Stimulated activated naive CD4-positive, alpha-beta T cell treated with Interleukin-2 at 50 U/mL for 16 hours (primary cell): ENCODE measurements at regions not wholly inside any gene's neighbourhood (a gene's known extent, or its start where the extent isn't known, plus 50 kb on each side); places are given as distances from the start of the nearest gene placed in this dataset.

Experiments used
- DNase-seq: peaks from one replicate; lab custom pipeline; 2025; lab: John Stamatoyannopoulos, UW

- DNase-seq, result no peak
Measured at GRCh38 chr6:148247386-148248063, 95.1 kb upstream of the SASH1 start.

- DNase-seq, result no peak
Measured at GRCh38 chr6:148249160-148249559, 93.5 kb upstream of the SASH1 start.

DNA sequence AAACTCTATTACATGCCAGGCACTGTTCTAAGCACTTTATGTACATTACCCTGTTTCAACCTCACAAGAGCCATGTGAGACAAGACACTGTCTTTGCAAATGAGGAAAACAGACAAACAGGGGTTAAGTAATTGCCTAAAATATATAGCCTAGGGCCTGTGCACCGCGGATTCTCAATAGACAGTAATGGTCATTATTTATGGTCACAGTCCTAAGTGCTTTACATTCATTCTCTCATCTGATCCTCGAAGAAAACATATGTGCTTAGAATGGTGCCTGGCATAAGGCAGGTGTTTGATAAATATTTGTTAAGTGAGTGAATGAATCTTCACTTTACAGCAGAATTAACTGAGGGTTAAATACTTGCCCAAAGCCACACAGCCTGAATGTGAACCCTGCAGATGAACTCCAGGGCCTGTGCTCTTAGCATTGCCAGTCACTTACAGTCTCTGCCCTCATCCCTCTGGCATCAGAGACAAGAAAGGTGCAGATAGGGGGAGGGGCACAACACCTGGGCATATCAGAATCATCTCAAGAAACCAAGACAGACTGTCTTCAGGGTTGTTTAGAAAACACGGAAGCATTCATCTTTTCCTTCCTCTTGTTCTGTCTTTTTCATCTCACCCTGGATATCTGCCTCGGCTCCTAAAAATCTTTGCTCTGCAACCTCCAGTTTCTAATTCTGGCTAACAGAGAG, 92.8 kb upstream of the SASH1 start:
- DNase-seq, result no peak

DNA sequence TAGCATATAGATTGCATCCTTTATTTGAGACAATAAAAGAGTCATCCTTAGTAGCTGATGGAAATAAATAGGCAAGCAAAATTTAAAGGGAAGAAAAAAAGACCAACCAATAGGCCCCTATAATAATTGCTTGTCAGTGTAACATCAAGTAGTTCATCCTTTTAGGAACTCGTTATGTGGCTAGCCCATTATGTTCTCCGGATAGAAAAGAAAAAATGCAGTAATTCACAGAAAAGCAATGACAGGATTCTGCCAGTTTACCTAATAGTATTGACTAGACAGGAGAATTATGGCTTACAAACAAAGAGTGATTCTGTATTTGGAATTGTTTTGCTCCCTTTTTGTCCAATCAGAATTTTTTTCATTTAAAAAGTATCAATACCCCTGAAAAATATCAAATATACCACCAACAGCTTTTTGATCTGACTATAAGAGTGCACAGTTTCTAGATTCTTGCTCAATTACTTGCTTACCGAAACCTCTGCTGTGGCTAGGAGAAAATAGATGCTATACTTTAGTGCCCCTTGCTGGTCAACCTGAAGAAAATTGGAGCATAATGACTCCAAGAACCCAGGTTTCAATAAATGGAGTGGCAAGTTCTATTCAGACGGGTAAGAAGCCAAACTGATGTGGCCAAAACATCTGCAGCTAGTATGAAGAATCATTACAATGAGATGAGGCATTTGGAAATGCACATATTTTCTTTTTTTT, 91.5 kb upstream of the SASH1 start:
- DNase-seq, result no peak

GRCh38 chr6:148251891-148252290, 90.7 kb upstream of the SASH1 start:
- DNase-seq, result no peak

- DNase-seq, result no peak
Measured at GRCh38 chr6:148257810-148258209, 84.8 kb upstream of the SASH1 start.

GRCh38 chr6:148258868-148259267, 83.8 kb upstream of the SASH1 start:
- DNase-seq, result no peak

- no peak for DNase-seq
Measured at GRCh38 chr6:148261470-148261869, 81.2 kb upstream of the SASH1 start.

DNA sequence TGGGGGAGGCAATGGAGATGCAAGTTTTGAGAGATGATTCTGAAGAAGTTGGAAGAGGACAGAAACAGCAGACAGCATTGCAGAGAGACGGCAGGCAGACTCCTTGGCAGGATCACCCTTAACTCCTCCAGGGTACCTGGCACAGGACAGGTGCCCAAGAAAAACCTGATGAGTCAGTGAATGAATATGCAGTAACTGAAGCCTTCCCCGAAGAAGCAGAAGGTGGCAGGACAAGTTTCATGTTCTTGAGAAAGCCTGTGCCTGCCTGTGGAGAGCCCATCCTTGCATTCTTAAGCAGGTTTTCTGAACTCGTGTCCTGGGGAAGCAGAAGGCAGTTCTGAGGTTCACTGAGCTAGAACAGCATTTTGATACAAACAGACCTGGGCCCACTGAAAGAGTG, 79.6 kb upstream of the SASH1 start:
- DNase-seq, result no peak

DNA sequence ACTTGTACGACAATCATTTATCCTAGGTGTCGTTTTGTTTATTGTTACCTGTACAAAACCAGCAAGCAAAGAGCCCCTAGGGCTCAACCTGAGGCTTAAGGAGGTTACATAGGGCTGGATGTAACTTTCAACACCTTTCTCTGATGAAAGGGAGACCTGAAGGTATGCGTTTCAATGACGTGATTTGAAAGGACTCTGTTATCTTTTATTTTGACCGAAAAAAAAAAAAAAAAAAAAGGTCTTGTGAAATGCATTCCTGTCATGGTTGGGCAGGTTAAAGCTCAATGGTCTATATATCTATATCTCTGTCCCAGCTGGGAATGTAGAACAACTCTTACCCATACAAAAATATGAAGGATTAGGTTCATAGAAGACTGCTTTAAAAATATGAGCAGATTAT, 78.7 kb upstream of the SASH1 start:
- DNase-seq, result no peak

GRCh38 chr6:148265054-148265453, 77.6 kb upstream of the SASH1 start:
- DNase-seq, result no peak

DNA sequence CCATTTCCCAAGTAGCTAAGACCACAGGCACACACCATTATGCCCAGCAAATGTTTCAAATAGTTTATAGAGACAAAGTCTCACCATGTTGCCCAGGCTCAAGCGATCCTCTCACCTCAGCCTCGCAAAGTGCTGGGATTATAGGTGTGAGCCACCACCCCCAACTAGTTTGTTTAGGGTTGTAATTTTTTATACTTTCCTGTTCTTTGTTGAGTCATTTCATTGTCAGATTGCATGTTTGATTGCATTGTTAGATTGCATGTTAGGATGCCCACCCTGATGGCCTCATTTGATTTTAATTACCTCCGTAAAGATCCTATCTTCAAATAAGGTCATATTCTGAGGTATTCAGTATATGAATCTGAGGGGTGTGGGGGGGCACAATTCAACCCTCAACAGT, 73.3 kb upstream of the SASH1 start:
- DNase-seq, result no peak

GRCh38 chr6:148271711-148272439, 70.8 kb upstream of the SASH1 start:
- DNase-seq, result no peak

DNA sequence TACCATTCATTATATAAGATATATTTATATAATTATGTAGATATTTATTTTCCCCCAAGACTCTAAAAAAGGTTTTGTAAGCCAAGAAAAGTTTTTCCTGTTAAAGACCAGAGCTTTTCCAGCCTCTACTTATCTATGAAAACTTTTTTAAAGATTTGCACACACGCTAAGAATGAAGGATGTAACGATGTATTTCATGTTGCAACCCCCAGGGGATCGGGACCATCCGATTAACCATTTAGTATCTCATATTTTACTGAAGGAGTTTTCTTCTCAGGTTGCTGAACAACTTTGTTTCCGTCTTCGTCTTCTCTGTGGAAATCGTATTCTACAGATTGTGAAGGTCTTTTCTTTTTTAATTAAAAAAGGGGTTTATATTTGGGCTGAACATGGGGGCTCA, 70.0 kb upstream of the SASH1 start:
- DNase-seq, result no peak

GRCh38 chr6:148273962-148274752, 68.5 kb upstream of the SASH1 start:
- no peak for DNase-seq

- no peak for DNase-seq
Measured at GRCh38 chr6:148274809-148275208, 67.8 kb upstream of the SASH1 start.

DNA sequence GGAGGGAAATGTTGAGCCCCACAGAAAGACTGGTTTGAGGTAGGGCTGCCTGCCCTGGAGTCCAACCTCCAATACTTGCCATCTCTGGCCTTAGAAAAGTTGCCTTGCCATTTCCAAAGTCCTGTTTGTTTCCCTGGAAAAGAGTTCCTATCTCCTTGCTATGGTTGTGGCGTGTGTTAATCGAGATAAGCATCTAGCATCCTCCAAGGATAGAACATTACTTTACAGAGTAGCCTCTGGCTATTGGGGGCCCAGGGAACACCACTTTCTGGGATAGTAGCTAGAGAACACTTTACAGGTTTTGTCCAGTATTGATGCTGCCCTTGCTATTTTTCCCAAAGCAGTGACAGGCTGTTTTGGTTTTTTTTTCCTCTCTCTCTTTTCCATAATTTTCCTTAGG, 57.4 kb upstream of the SASH1 start:
- DNase-seq, result no peak

GRCh38 chr6:148286563-148286962, 56.1 kb upstream of the SASH1 start:
- DNase-seq, result no peak

DNA sequence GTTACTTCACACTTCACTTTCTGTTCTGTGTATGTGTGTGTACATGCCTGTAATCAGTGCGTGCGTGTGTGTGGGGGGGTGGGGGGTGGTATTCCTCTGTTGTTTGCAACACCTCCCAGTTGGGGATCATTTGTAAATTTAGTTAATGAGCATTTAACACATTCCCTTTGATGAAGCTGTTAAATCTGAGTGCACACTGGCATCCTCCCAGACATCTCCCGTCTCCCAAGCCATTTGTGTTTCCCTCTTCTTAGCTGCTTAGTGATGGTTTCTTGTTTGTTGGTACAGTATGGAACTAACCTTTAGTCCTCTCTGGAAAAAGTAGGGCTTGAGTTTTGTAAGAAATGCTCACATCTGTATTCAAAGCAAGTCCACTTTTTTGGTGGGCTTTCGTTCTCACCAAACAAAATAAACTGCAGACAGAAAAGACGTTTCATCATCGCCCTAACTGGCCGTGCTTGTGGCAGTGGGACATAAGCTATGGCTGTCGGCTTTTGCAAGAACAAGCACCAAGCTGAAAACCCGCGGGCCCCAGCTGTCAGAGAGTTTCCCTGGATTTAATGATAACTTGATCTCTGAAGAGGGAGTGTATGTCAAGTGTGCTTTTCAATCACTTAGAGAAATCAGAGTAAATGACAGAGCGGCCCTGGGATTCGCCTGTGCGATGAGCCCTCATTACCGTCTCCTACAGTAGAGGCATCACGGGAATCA, 54.9 kb upstream of the SASH1 start:
- no peak for DNase-seq

- DNase-seq, result no peak
Measured at GRCh38 chr6:148288541-148288940, 54.1 kb upstream of the SASH1 start.

DNA sequence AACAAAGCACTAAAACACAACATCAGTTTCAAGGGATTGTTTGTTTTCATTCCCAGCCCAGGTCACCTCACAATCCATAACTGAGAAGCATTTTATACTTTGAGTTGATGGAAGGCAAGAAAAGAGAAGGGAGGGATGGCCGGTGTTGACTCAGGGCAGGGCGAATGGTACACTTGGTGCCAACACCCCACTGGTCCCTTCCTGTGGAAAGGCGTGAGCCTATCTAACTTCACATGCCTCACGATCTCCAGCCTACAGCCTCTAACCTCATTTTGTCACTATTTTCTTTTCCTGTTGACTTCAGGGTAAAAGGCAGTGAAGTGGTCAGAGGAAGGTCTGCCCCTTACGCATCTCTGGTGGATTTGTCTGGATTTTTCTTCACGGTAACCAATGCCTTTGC, 53.5 kb upstream of the SASH1 start:
- no peak for DNase-seq
